Thyroid gland (tissue), 4 donors: ENCODE measurements at regions not wholly inside any gene's neighbourhood (a gene's known extent, or its start where the extent isn't known, plus 50 kb on each side); places are given as distances from the start of the nearest gene placed in this dataset.
A peak's percentile ranks its signal among the peaks of the same experiment; 100 is the strongest.

Experiments used
- DNase-seq, 2 donors: peaks; one replicate each; pipeline ENCODE4 v3.0.0-alpha.2; 2019
- H3K27ac ChIP-seq, 3 donors: fragments of 200-600 bp; sonication (generic); 1 replicate in 2 of 3; 2 replicates in 1 of 3; pipeline ENCODE4 v1.5.1; 2016 to 2019; ENCODE audit warnings: mild to moderate bottlenecking in 1 of 3, moderate library complexity in 1 of 3
- H3K27me3 ChIP-seq: fragments of 200-600 bp; sonication (generic); one replicate; pipeline ENCODE4 v1.5.1; 2019
- H3K36me3 ChIP-seq, 2 donors: fragments of 200-600 bp; sonication (generic); one replicate each; pipeline ENCODE4 v1.5.1; 2016 to 2019
- H3K4me1 ChIP-seq, 2 donors: fragments of 200-600 bp; sonication (generic); one replicate each; pipeline ENCODE4 v1.5.1; 2017 to 2019
- H3K4me3 ChIP-seq, 3 donors: fragments of 200-600 bp; sonication (generic); replicated peaks in 1 of 3; 1 replicate in 2 of 3; 2 replicates in 1 of 3; pipeline ENCODE4 v1.5.1; 2016; ENCODE audit warnings: mild to moderate bottlenecking in 1 of 3
- H3K9me3 ChIP-seq: fragments of 200-600 bp; sonication (generic); one replicate; pipeline ENCODE4 v1.5.1; 2017
- POLR2A ChIP-seq, 2 donors: fragments of 450-650 bp; IDR thresholded peaks; one replicate each; pipeline ENCODE4 v1.6.1; 2017; ENCODE audit warnings: antibody characterized with exemption in 2 of 2, mild to moderate bottlenecking in 2 of 2, moderate library complexity in 1 of 2
- WGBS, 2 donors: methylation state at CpG; one replicate each; pipeline ENCODE4 v1.1.5; 2017; 5-methylcytosine and 5-hydroxymethylcytosine counted together
- intact Hi-C: fragments of 100-400 bp; cut with DNase I; formaldehyde crosslinking; loops from one replicate; pipeline ENCODE4 v1.15.1; 2023
- TF ChIP-seq, protein P1 (sequence below), 6 experiments: fragments of 200-600 bp in 3 of 6; fragments of 450-650 bp in 3 of 6; sonication (generic) in 3 of 6; IDR thresholded peaks; one replicate each; pipeline ENCODE4 v1.5.1; 2016 to 2019; ENCODE audit warnings: antibody characterized with exemption in 6 of 6, mild to moderate bottlenecking in 2 of 6, inconsistent platforms in 1 of 6, moderate library complexity in 1 of 6

DNA sequence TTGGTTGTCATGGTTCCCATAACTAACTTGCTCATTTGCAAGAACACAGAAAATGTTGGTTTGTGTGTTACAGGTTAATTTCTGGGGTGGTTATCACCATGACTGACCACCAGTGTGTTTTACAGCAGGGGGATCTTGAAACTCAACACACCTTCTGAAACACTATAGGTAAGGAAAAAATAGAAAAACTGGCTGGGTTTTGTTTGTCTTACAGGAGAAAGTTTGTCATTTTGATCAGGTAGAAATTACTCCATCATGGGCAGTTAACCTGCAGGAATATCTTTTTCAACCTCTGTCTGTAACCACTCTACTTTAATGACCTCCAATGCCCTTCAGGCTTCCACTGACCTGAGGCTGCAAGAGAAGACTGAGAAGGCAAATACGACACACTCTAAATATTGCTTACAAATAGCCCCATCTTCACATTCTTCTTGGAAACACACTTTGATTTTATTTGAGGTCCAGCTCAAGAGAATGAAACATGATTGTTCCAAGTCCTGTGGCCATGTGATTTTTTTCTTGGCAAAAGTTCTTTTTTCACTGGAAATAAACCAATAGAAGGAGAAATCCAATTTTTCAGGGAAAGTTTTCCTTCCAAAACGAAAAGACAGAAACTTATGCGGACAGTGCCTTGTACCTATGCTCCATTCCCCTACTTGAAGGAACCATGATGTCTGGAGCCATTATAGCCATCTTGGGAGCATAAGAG, 428.7 kb upstream of the SALL1 start:
- Histone ChIP-seq H3K9me3 (no peaks in the 10 kb centered on the region), H3K4me3 (no peak overlapping the region), H3K4me1 (peaks cover 5 to 8% of the 10 kb centered on the region in 2 donors), H3K36me3 (no peaks in the 10 kb centered on the region), H3K27me3 (no peaks in the 10 kb centered on the region), H3K27ac (no peak overlapping the region)
- TF ChIP-seq, protein P1, sequence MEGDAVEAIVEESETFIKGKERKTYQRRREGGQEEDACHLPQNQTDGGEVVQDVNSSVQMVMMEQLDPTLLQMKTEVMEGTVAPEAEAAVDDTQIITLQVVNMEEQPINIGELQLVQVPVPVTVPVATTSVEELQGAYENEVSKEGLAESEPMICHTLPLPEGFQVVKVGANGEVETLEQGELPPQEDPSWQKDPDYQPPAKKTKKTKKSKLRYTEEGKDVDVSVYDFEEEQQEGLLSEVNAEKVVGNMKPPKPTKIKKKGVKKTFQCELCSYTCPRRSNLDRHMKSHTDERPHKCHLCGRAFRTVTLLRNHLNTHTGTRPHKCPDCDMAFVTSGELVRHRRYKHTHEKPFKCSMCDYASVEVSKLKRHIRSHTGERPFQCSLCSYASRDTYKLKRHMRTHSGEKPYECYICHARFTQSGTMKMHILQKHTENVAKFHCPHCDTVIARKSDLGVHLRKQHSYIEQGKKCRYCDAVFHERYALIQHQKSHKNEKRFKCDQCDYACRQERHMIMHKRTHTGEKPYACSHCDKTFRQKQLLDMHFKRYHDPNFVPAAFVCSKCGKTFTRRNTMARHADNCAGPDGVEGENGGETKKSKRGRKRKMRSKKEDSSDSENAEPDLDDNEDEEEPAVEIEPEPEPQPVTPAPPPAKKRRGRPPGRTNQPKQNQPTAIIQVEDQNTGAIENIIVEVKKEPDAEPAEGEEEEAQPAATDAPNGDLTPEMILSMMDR (IDR thresholded peaks at IDR 0.05): no peak
- no peak for TF ChIP-seq POLR2A (IDR thresholded peaks at IDR 0.05)
- intact Hi-C loops: no loop called here
- no peak for DNase-seq
- 68 to 77% methylated on average over 3 of the region's 3 CpGs for WGBS, 2 donors

DNA sequence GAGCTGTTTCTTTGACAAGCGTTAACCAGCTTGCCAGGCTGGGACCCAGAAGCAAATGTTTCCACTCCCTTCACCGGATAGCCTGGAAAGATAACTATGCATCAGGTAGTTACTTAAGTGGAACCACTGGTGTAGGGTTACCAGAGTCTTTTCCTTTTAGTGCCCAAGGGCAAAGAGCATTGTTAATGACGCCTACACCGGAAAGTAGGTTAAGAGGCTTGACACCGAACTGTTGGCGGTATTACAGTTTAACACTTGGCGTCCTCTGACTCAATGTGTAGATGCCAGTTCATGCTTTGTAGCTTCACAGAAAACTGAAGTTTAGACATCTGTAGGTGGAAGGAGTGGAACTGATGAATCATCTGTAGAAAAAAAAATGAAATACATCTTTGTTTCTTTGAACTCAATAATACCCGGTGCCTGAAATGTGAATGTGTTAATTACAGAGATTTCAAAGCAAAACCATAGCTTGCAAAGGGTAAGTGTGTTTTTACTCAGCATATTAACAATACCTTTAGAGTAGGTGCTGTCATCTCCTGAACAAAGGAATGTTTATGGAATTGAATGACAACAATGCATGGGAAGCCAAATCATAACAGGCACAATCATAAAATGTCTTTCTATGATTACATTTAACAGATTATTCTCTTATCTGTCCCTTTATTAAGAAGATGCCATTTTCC, 426.7 kb upstream of the SALL1 start:
- DNase-seq: peak; percentile 34 to 52
- peaks cover 5 to 8% of the 10 kb centered on the region in 2 donors for H3K4me1 ChIP-seq
- WGBS, 2 donors: 10 to 14% methylated on average over 8 of the region's 8 CpGs
- no peak overlapping the region for H3K27ac ChIP-seq
- no peak for TF ChIP-seq POLR2A (IDR thresholded peaks at IDR 0.05)
- TF ChIP-seq, protein P1 (IDR thresholded peaks at IDR 0.05): no peak
- H3K4me3 ChIP-seq: no peak overlapping the region
- intact Hi-C loops: no loop called here
- no peaks in the 10 kb centered on the region for H3K9me3 ChIP-seq
- H3K27me3 ChIP-seq: no peaks in the 10 kb centered on the region
- H3K36me3 ChIP-seq: no peaks in the 10 kb centered on the region

DNA sequence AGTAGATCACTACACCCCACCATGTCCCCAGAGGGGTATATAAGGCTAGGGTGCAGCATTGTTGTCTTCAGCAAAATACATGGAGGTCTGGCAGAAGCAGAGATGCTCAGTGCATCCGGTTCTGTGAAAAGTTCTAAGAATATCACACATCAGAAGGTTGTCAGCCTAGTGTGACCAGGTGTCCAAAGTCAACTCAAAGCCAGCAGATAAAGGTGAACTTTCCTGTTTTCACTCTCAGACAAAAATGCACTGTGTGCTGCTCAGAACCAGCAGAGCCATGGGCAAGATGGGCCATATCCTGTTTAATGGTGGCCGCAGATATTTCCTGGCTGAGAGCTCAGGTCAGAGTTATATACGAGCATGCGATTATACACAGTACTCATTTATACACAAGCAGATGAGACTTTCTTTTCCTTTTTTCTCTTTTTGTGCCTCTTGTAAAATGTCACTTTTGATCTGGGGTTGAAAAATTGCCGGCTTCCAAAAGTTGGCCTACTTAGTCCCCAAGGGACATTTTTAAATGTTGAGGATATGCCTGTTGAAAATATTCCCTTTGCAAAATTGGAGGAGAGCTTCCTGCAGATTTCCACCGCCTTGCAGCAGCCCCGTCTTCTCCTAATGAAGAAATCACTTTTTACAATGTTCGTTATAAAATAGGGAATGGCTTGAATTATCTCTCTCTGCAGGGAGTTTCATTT, 425.6 kb upstream of the SALL1 start:
- DNase-seq: no peak

DNA sequence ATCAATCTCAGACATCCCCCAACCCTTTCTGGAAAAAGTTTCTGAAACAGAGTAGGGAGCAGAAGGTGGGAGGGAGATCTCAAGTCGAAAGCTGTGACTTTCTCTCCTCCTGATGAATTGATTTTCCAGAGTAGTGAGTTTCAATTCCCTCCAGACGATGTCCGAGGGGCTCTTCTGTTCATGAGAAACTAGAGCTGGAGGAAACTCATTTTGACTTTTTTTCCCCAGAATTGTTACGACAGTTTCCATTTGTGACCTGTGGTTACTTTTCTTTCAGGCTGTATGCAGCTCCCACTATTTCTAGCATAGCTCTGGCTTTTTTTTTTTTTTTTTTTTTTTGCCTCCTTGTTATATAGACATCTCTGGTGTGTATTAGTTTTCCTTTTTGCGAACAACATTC, 422.1 kb upstream of the SALL1 start:
- intact Hi-C loops: no loop called here
- TF ChIP-seq, protein P1 (IDR thresholded peaks at IDR 0.05): no peak
- no peak for TF ChIP-seq POLR2A (IDR thresholded peaks at IDR 0.05)
- no peak overlapping the region for H3K4me3 ChIP-seq
- DNase-seq: no peak
- H3K27me3 ChIP-seq: no peaks in the 10 kb centered on the region
- peaks cover 5 to 8% of the 10 kb centered on the region in 2 donors for H3K4me1 ChIP-seq
- H3K9me3 ChIP-seq: no peaks in the 10 kb centered on the region
- 83 to 88% methylated on average over 5 of the region's 5 CpGs for WGBS, 2 donors
- no peak overlapping the region for H3K27ac ChIP-seq
- H3K36me3 ChIP-seq: no peaks in the 10 kb centered on the region

More for the DNA sequence above, 425.6 kb upstream of the SALL1 start:
- H3K27ac ChIP-seq: no peak overlapping the region
- H3K4me3 ChIP-seq: no peak overlapping the region
- no peaks in the 10 kb centered on the region for H3K36me3 ChIP-seq
- no peaks in the 10 kb centered on the region for H3K9me3 ChIP-seq
- H3K4me1 ChIP-seq: peaks cover 5 to 8% of the 10 kb centered on the region in 2 donors
- no peaks in the 10 kb centered on the region for H3K27me3 ChIP-seq
- intact Hi-C loops: no loop called here
- WGBS, 2 donors: 74 to 75% methylated on average over 8 of the region's 8 CpGs
- TF ChIP-seq, protein P1 (IDR thresholded peaks at IDR 0.05): no peak
- no peak for TF ChIP-seq POLR2A (IDR thresholded peaks at IDR 0.05)
